ENCODE measurements at regions not wholly inside any gene's neighbourhood (a gene's known extent, or its start where the extent isn't known, plus 50 kb on each side); places are given as distances from the start of the nearest gene placed in this dataset.
"Not testable (repeated sequence)": the region's sequence is repeated elsewhere in the genome, so short reads cannot be mapped to it uniquely, and the experiment has no call there.

DNA sequence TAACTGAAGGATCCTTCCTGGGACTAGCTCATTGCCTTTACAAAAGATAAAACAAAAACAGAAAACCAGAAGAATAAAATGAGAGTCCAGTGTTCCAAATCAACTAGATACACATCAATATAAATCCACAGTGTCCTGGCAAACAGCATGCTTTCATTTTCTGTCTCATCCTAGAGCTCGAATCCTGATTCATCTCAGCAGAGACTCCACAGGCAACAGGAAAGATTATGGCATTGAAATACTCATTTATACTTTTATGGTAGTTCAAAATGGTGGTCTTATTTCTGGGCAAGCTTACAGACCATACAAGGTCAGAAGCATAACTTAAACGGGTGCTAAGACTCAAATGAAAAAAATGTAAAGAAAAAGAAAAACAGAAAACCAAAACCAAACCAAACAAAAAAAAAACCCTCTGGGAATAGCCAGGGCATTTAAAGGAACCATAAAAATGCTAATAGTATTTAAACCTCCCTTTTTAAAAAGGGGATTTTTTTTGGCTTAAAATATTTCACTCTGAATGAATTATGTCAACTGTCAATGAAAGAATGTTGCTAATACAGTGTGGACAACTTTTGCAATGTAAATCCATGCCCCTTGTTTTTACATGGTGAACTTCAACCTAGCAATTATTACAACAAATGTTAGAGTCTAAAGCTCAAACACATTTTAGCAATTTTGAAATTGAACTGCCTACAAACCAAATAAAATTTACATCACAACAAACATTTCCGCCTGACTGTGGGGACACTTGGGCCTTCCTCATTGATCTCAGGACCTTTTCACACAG is 57.9 kb downstream of the GPR101 start:
- DNase-seq = no peak

DNA sequence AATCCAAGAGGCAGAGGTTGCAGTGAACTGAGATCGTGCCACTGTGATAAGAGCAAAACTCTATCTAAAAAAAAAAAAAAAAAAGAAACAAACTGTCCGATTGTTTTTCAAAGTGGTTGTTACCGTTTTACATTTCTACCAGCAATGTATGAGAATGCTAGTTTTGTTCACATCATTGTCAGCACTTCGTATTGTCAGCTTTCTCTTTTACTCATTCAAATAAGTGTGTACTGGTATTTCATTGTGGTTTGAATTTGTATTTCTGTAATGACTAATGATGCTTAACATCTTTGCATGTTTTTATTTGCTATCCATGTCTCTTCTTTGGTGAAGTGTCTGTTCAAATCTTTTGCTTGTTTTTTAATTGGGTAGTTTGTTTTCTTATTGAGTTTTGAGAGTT is 65.8 kb downstream of the GPR101 start:
- DNase-seq = no peak

DNA sequence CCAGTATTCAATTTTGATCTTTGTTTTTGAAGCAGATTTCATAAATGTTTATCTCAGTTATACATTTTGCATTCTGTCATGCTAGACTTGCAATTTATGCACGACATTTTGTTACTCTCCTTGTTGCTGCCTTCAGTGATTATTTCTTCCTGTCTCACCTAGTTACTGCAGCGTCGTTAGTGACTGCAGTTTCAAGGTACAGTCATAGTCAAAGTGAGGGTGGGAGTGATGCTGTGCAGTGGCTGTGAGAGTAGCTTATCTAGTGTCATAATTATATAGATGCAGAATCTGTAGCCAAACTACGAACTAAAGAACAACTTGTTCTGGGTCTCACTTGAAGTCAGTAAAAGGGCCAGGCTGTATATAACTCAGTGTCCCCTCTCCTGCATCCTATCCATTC is 69.8 kb downstream of the GPR101 start:
- DNase-seq = no peak

DNA sequence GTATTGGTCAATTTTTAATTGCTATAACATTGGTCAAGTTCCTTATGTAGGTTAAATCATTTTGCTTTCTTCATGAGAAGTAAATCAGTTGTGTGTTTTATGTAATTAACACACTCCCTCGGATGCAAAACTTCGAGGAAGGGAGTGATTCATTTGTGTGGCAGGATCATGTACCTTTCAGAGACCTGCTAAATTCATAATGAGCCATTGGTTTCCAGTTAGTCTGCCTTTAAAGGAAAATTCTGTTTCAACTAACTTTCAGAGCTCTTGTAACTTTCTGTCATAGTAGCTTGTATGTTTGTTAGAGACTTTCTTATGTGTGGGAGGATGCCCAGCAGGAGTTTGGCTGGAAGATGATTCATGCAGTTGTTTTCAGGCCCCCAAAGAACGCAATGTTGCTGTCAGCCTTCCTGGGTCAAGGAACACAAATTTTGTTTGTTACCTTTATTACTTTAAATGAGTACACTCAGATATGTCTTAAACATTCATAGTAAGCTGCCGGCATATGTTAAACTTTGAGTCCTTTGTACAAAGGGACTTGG is 72.1 kb downstream of the GPR101 start:
- no peak for DNase-seq

DNA sequence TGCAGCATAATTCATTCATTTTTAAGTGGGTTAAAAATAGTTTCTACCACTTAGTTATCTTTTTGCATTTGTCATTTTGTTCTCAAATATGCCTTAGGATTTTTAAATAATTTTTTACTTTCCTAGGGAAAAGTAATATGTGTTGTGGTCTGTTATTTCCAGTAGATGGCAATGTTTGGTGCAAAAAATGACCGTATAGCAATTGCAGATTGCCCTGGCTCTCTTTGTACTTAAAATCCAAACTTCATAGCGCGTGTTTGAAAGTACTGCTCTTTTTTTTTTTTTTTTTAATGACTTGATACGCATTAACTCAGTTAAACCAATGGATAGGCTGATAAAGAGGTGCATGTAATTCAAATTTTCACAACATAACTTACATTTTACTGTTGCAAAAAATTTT is 74.4 kb upstream of the RBMX start:
- no peak for DNase-seq

DNA sequence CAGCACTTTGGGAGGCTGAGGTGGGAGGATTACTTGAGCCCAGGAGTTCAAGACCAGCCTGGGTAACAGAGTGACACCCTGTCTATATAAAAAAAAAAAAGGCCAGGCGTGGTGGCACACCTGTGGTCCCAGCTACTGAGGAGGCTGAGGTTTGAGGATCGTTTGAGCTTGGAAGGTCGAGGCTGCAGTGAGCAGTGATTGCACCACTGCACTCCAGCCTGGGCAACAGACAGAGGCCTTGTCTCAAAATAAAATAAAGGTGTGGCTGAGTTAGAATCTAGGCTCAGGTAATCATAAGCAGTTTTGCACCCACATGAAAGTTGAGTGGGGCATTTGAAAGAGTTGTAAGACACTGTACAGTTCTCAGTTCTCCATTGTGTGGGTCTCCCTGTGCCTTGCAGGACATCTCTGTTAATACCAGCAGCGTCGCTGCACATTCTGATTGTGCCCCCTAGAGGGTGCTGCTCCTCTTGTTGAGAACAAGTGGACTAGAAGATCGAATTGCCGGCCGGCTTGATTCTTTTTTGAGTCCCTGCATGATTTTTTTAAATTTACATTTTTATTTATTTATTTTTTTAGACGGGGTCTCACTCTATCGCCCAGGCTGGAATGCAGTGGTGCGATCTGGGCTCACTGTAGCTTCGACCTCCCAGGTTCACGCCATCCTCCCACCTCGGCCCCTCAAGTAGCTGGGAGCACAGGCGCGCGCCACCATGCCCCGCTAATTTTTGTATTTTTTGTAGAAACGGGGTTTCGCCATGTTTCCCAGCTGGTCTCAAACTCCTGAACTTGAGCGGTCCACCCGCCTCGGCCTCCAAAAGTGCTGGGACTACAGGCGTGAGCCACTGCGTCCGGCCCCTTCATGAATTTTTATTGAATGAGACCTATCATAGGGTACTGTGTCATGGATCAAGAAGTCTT is 73.6 kb upstream of the RBMX start:
- peak; percentile 62 for DNase-seq

DNA sequence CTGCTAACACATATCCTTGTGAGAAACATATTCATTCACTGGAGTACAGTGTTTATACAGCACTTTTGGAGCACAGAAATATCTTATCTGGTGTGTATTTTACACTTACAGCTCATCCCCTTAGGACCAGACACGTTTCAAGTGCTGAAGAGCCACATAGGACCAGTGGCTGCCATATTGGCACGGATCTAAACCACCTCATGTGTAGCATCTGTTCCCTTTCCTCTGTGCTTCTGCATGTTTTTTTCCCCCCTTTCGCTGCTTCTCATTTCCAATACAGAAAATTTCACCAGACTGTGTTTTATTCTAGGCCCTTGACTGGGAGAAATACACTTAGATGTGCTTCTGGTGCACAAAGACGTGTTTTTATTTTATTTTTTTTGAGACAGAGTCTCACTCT is 69.7 kb upstream of the RBMX start:
- DNase-seq = no peak

DNA sequence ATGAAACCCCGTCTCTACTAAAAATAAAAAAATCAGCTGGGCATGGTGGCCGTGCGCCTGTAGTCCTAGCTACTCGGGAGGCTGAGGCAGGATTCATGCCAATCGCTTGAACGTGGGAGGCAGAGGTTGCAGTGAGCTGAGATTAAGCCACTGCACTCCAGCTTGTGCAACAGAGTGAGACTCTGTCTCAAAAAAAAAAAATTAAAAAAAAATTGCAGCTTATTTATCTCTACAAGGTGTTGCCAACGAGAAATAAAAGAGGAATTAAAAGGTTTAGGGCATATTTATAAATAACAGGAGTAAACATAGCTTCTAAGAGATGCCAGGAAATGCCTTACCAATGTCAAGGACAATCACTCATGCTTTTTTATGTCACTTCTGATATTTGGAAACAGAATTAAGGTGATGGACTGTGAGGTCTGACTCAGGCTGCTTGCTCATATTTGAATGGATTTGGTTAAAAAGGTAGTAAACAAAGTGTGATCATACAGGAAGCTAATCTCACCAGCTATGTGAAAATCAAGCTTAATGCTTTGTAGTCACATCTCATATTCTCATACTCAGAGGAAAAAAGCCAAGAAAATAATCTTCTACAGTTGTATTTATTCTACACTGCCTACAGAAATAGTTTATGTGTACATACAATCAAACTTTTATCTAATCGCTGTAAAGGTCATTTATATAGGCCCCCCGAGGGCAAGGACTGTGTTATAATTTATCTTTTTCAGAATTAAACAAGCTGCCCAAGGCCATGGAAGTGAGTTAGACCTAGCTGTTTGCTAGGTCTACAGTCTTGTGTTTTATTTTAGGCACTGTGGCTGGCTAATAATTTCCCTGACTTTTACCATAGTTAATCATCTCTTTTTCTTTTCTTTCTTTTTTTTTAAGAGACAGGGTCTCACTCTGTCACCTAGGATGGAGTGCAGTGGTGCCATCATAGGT is 61.1 kb upstream of the RBMX start:
- DNase-seq = no peak

DNA sequence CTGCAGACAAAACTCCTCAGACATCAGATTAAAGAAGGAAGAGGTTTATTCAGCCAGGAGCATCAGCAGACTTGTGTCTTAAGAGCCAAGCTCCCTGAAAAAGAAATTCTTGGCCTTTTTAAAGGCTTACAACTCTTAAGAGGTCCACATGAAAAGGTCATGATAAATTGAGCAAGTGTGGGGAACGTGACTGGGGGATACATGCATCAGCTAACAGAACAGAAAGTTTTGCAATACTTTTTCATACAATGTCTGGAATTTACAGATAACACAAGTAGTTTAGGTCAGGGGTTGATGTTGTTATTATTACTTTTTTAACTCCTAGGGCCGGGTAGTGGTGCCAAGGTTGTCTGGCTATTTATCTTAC is 55.6 kb upstream of the RBMX start:
- DNase-seq = no peak

DNA sequence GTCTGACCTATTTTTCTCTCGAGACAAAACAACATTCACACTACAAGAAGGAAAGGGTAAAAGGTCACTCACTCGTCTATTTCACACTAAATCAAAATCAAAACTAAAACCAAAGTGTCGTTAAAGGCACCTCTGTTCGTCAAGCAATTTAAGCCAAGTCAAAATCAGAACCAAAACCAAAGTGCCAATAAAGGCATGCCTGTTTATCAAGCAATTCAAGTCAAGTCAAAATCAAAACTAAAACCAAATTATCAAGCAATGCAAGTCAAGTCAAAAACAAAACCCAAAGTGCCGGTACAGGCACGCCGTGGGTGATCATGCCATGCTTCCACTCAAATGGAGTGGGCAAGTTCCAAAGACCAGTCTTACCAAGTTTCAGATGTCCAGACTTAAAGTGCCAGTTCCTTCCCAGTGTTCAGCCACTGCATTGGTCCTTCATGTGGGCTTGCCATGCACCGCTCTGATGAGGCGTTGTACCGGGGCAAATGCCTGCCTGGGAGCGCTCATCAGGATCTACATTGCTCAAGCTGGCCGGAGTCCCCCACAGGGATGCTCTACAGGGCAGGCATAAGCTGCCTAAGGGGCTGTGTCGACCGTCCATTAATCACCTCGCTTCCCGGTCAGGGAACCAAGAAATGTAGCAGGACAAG is 55.1 kb upstream of the RBMX start:
- not testable (repeated sequence) for DNase-seq

DNA sequence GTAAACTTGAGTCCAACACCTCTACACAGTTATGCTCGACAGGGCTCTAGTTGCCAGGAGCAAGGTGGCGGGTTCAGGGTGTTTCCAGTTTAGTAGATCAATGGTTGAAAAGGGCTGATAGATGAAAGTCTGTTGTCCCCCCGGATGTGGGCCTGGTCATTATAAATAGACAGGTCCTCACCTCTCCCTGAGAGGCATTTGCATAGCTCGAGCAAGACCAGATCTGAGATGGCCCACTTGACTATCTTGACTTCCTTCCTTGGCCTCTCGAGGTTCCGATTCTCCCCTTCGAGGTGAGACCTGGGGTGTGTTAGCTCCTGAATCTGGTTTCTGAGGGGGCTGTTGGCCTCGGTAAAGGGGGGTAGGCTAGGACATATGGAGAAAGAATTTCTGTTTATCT is 54.1 kb upstream of the RBMX start:
- DNase-seq = not testable (repeated sequence)

DNA sequence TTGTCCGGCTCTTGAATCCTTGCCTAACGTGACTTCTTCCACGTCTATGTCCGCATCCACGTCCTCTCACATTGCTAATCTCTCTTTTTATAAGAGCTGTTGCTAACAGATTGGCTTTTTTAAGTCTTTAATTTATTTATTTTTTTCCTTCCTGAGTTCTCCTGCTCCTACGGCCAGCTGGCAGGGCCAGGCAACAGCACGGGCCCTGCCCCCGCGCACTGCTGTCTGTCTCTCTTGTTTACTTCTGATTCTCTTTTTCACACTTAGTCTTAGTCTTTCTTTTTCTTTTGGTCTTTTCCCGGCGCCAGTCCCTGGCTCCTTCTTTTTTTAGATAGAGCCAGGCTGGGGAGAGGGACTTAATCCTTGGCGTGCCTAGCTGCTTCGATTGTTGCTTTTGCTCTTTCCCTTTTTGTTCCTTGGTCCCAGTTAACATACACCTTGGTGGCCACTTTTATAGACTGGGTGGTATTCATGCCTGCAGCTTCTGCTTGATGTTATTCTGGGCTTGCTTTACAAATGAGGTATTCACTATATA is 53.2 kb upstream of the RBMX start:
- DNase-seq = no peak

DNA sequence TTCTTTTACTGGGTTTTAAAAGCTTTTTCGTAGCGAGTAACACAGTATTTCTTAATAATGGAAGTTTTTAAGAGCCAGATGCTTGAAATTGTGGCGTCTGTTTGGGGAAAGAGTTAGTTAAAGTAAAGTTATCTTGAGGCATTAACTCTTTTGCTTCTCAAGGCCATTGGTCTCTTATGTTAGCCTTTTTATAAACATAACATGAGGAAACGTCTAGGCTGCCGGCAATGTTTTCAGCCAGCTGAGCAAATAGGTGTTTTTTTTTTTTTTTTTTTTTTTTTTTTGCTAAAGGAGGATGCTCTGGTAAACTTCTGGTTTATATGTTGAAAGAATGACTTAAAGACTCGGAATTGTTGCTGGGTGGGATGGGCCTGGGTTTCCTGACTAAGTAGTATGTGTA is 51.1 kb upstream of the RBMX start:
- no peak for DNase-seq

Data from CD4-positive, alpha-beta T cell treated with Interleukin-6 for 4 hours (primary cell).